ENCODE measurements at regions not wholly inside any gene's neighbourhood (a gene's known extent, or its start where the extent isn't known, plus 50 kb on each side); places are given as distances from the start of the nearest gene placed in this dataset.

GRCh38 chr1:201730611-201731010 is 98.3 kb upstream of the IPO9 start:
- CTCF ChIA-PET: interaction anchor here (1.4 kb wide), 1 partner anchor 12 kb away, joined by 3 read pairs; no protein-coding TSS in a partner anchor
- TF ChIP-seq TCF3 (IDR thresholded peaks at IDR 0.05; ENCODE audit: borderline replicate concordance, insufficient read depth, low read depth, low read length) (no peak), SP1 (IDR thresholded peaks at IDR 0.05; ENCODE audit: low read depth, low read length) (no peak), KLF5 (IDR thresholded peaks at IDR 0.05; ENCODE audit: partially characterized antibody) (no peak), CREB1 (IDR thresholded peaks at IDR 0.05; ENCODE audit: low read depth) (no peak), SMAD1 (IDR thresholded peaks at IDR 0.05; ENCODE audit: low read depth, partially characterized antibody) (no peak), MYB (IDR thresholded peaks at IDR 0.05; ENCODE audit: borderline replicate concordance, low read depth, low read length) (no peak), ELK1 (IDR thresholded peaks at IDR 0.05; ENCODE audit: low read depth, low read length) (no peak)
- TF ChIP-seq, protein P1, sequence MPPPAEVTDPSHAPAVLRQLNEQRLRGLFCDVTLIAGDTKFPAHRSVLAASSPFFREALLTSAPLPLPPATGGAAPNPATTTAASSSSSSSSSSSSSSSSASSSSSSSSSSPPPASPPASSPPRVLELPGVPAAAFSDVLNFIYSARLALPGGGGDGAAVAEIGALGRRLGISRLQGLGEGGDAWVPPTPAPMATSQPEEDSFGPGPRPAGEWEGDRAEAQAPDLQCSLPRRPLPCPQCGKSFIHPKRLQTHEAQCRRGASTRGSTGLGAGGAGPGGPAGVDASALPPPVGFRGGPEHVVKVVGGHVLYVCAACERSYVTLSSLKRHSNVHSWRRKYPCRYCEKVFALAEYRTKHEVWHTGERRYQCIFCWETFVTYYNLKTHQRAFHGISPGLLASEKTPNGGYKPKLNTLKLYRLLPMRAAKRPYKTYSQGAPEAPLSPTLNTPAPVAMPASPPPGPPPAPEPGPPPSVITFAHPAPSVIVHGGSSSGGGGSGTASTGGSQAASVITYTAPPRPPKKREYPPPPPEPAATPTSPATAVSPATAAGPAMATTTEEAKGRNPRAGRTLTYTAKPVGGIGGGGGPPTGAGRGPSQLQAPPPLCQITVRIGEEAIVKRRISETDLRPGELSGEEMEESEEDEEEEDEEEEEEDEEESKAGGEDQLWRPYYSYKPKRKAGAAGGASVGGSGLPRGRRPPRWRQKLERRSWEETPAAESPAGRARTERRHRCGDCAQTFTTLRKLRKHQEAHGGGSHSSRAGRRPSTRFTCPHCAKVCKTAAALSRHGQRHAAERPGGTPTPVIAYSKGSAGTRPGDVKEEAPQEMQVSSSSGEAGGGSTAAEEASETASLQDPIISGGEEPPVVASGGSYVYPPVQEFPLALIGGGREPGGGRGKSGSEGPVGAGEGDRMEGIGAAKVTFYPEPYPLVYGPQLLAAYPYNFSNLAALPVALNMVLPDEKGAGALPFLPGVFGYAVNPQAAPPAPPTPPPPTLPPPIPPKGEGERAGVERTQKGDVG (CRISPR knock-in tag; IDR thresholded peaks at IDR 0.05): no peak
- TF ChIP-seq, protein P2, sequence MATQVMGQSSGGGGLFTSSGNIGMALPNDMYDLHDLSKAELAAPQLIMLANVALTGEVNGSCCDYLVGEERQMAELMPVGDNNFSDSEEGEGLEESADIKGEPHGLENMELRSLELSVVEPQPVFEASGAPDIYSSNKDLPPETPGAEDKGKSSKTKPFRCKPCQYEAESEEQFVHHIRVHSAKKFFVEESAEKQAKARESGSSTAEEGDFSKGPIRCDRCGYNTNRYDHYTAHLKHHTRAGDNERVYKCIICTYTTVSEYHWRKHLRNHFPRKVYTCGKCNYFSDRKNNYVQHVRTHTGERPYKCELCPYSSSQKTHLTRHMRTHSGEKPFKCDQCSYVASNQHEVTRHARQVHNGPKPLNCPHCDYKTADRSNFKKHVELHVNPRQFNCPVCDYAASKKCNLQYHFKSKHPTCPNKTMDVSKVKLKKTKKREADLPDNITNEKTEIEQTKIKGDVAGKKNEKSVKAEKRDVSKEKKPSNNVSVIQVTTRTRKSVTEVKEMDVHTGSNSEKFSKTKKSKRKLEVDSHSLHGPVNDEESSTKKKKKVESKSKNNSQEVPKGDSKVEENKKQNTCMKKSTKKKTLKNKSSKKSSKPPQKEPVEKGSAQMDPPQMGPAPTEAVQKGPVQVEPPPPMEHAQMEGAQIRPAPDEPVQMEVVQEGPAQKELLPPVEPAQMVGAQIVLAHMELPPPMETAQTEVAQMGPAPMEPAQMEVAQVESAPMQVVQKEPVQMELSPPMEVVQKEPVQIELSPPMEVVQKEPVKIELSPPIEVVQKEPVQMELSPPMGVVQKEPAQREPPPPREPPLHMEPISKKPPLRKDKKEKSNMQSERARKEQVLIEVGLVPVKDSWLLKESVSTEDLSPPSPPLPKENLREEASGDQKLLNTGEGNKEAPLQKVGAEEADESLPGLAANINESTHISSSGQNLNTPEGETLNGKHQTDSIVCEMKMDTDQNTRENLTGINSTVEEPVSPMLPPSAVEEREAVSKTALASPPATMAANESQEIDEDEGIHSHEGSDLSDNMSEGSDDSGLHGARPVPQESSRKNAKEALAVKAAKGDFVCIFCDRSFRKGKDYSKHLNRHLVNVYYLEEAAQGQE (IDR thresholded peaks at IDR 0.05; ENCODE audit: low read depth, low read length): no peak
- TF ChIP-seq, protein P3, sequence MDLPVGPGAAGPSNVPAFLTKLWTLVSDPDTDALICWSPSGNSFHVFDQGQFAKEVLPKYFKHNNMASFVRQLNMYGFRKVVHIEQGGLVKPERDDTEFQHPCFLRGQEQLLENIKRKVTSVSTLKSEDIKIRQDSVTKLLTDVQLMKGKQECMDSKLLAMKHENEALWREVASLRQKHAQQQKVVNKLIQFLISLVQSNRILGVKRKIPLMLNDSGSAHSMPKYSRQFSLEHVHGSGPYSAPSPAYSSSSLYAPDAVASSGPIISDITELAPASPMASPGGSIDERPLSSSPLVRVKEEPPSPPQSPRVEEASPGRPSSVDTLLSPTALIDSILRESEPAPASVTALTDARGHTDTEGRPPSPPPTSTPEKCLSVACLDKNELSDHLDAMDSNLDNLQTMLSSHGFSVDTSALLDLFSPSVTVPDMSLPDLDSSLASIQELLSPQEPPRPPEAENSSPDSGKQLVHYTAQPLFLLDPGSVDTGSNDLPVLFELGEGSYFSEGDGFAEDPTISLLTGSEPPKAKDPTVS (IDR thresholded peaks at IDR 0.05; ENCODE audit: low read depth, low read length): no peak

More at GRCh38 chr1:201730611-201731010, 98.3 kb upstream of the IPO9 start:
- no peak overlapping the region for H3K27ac ChIP-seq (ENCODE audit: control insufficient read depth, insufficient read depth)
- intact Hi-C loops (cut with micrococcal nuclease; ENCODE audit: unreplicated experiment) (no loop called here), in situ Hi-C loops (cut with MboI) (no loop called here)
- H3K4me2 ChIP-seq (ENCODE audit: control insufficient read depth, insufficient read depth): no peak overlapping the region
- peaks cover 3 to 5% of the 10 kb centered on the region in 2 experiments; a peak in 3 of 4 replicates for H3K27me3 ChIP-seq (replicated peaks in 1 of 2; ENCODE audit: control insufficient read depth in 2 of 2, insufficient read depth in 2 of 2, low read length in 1 of 2)
- no TSS peak for BruUV-seq (replicated peaks)
- H2AFZ ChIP-seq (ENCODE audit: control insufficient read depth, low read depth, low read length): no peak overlapping the region
- no peaks in the 10 kb centered on the region for H3K4me1 ChIP-seq (ENCODE audit: control insufficient read depth, insufficient read depth, low read length)
- H3K36me3 ChIP-seq (ENCODE audit: control insufficient read depth in 2 of 2, insufficient read depth in 2 of 2, low read length in 1 of 2): no peaks in the 10 kb centered on the region
- ChIA-PET POLR2A (no interaction called here), SMC1A (ENCODE audit: uncharacterized antibody, unreplicated experiment) (interaction anchor here (0.9 kb wide), 1 partner anchor 62 kb away, joined by 3 read pairs; no protein-coding TSS in a partner anchor), RAD21 (ENCODE audit: unreplicated experiment) (no interaction called here)
- WGBS (ENCODE audit: insufficient coverage, insufficient replicate concordance, low lambda C conversion rate, missing lambda C conversion rate): 0% methylated on average over 2 of the region's 2 CpGs
- ATAC-seq (no peak), FAIRE-seq (no peak), DNase-seq (ENCODE audit: low read depth, low spot score) (no peak)
- no peaks in the 10 kb centered on the region for H3K9me3 ChIP-seq (replicated peaks; ENCODE audit: control insufficient read depth, insufficient read depth, low read length)
- no peak overlapping the region for H3K4me3 ChIP-seq
- no peaks in the 10 kb centered on the region for H4K20me1 ChIP-seq (ENCODE audit: control insufficient read depth, insufficient read depth)
- no peak overlapping the region for H3K9ac ChIP-seq (ENCODE audit: control insufficient read depth, insufficient read depth, low read length)
- H3K79me2 ChIP-seq (ENCODE audit: control insufficient read depth, insufficient read depth, low read length): no peaks in the 10 kb centered on the region

All from GM12878 (cell line).